ENCODE measurements at regions not wholly inside any gene's neighbourhood (a gene's known extent, or its start where the extent isn't known, plus 50 kb on each side); places are given as distances from the start of the nearest gene placed in this dataset.

GRCh38 chr1:72837781-72838180 lies 555.4 kb upstream of the NEGR1 start:
- no peak for DNase-seq (ENCODE audit: low spot score)

- peak; percentile 13 for DNase-seq (ENCODE audit: low spot score)
Measured at GRCh38 chr1:72830606-72831390, 548.5 kb upstream of the NEGR1 start.

DNA sequence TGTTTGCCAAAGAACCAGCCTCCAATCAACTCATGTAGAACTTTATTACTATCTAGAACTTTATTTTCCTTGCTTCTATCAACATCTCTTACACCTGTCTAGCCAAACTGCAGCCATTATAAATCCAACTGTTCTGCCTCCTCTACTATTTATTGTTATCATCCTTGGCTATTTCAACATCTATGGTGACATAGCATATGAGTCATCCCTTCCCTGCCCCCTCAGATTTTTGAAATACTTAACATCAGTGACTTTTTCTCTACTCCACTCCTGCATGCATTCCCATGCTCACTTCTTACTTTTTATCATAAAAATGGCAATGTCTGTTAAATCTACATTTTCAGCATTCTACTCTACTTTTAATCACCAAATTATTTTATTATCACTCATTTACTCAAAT lies 544.9 kb upstream of the NEGR1 start:
- no peak for DNase-seq (ENCODE audit: low spot score)

- DNase-seq (ENCODE audit: low spot score), result no peak
Measured at GRCh38 chr1:72804541-72804940, 522.2 kb upstream of the NEGR1 start.

- peak; percentile 7 for DNase-seq (ENCODE audit: low spot score)
Measured at GRCh38 chr1:72781038-72781437, 498.7 kb upstream of the NEGR1 start.

DNA sequence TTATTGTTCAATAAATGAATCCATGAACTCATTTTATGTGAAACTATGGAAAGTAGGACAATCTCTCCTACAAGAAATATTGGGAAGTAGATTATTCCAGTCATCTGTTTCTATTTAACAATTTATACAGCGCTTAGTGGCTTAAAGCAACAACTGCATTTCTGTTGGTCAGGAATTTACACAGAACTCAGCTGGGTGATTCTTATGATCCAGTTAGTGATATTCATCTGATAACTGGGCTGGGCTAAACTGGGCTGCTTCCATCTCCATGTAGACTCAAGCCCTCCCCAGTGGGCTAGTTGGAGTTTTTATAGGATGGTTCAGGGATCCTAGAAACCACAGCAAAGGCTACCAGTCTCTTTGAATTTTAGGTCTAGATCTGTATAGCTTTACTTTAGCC lies 497.9 kb upstream of the NEGR1 start:
- no peak for DNase-seq (ENCODE audit: low spot score)

GRCh38 chr1:72777918-72778317 lies 495.6 kb upstream of the NEGR1 start:
- no peak for DNase-seq (ENCODE audit: low spot score)

DNA sequence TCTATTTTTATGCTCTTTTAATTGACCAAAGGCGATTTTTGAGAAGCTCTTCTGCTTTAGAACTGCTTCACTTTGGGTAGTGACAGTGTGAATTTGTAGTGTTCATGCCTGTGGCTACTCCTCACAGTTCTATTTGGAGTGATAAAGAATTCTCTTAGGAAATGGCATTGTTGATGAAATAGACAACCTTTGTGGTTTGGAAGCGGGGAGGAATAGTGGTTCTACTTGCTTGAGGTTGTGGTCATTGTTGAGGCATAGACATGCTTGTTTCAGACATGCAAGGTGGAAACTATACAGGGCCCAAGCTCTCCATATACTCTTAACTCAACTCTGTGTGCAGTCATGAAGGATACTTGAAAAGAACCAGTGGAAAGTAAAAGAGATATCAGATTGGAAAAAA lies 481.1 kb upstream of the NEGR1 start:
- DNase-seq (ENCODE audit: low spot score), result no peak

DNA sequence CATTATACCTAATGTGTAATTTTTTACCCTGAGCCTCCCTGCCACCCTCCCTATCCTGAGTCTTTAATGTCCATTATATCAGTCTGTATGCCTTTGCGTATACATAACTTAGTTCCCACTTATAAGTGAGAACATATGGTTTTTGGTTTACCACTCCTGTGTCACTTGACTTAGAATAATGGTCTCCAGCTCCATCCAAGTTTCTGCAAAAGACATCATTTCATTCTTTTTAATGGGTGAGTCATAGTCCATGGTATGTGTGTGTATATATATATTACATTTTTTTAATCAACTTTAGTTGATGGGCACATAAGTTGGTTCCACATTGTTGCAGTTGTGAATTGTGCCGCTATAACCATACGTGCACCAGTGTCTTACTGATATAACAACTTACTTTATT lies 477.1 kb upstream of the NEGR1 start:
- DNase-seq (ENCODE audit: low spot score), result no peak

DNA sequence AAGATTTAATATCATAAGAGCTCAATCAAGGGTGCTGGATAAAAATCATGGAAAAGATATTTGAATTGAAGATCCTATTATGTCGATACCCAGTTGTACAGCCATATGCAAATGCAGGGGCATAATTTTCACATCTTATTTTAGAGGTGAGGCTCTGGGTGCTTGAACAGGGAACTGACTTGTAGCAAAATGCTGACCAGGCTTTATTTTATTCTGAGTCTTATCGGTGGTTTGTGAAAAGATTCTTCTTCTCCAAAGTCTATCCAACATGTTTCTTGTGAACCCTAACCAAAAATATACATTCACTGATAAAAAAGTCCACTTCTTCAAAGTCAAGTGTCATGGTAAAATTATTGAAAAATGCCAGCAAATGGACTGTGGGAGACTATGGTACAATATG lies 475.5 kb upstream of the NEGR1 start:
- no peak for DNase-seq (ENCODE audit: low spot score)

GRCh38 chr1:72745413-72745812 lies 463.1 kb upstream of the NEGR1 start:
- no peak for DNase-seq (ENCODE audit: low spot score)

DNA sequence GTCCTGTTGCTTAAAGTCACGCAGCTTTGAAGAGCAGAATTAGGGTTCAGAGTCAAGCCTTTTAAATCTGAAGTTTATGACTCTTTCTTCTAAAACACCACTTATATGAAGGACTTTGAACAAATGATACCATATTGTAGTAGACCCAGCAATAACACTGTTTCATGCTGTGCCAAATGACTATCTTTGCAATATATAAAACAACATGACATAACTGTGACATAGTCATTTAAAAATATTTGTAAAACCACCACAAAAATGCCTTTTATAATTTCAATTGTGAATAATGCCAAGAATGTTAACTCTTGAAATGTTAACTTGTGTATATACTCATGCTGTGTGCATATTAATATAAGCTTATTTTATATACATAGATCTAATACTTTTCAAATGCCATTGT lies 452.1 kb upstream of the NEGR1 start:
- DNase-seq (ENCODE audit: low spot score), result no peak

GRCh38 chr1:72724951-72725861 lies 442.9 kb upstream of the NEGR1 start:
- DNase-seq (ENCODE audit: low spot score), result peak; percentile 3

DNA sequence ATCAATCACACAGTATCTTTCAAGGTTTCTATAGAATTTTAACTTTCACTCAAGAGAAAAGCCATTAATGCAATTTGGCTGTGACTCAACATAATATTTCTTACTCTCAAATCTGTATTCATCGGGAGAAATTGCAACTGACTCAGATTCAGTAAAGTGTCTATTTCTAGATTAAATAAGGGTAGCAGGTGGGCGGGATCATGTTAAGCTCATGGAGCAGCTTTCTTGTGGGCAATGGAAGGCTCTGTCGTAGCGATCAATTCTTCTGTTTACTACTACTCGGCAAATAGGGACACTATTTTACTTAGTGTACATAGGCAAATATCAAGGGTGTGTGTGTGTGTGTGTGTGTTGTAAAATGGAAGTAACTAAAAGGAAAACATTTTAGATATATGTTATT lies 423.6 kb upstream of the NEGR1 start:
- no peak for DNase-seq (ENCODE audit: low spot score)

- no peak for DNase-seq (ENCODE audit: low spot score)
Measured at GRCh38 chr1:72704841-72705477, 422.6 kb upstream of the NEGR1 start.

DNA sequence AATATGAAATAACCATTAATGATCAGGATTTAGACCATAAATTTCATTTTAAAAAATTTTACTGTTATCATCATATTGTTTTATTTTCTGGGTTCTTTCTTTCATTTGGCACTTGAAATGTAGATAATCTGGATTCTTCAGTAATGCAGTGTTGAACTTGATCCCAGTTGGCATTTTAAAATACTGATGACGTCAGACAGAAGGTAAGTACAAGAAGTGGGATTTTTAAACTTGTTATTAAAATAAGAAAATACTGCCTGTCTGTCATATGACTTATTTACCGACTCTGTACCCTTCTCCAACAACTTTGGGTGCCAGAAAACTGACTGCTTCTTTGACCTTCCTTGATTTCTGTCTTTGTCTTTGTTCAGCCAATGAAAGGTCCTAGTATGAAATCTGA lies 415.1 kb upstream of the NEGR1 start:
- DNase-seq (ENCODE audit: low spot score), result no peak

- no peak for DNase-seq (ENCODE audit: low spot score)
Measured at GRCh38 chr1:72693899-72694298, 411.6 kb upstream of the NEGR1 start.

- no peak for DNase-seq (ENCODE audit: low spot score)
Measured at GRCh38 chr1:72693376-72693775, 411.0 kb upstream of the NEGR1 start.

GRCh38 chr1:72690871-72691270 lies 408.5 kb upstream of the NEGR1 start:
- no peak for DNase-seq (ENCODE audit: low spot score)

DNA sequence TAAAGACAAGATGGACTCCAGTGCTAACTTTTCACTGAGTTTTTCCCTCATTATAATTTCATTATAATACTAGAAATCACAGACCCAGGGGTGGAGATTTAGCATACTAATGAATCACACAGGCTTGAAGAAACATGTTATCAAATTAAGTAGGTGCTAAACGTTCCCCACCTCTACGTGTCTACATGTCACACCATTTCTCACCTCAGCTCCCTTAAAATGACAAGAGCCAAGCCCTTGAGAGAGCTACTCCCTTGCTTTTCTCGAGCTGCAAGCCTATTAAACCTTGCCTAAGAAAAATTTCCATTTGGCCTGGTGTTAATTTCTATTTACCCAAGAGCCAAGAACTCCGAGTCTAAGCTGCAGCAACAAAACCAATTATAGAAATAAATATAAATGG lies 396.3 kb upstream of the NEGR1 start:
- no peak for DNase-seq (ENCODE audit: low spot score)

DNA sequence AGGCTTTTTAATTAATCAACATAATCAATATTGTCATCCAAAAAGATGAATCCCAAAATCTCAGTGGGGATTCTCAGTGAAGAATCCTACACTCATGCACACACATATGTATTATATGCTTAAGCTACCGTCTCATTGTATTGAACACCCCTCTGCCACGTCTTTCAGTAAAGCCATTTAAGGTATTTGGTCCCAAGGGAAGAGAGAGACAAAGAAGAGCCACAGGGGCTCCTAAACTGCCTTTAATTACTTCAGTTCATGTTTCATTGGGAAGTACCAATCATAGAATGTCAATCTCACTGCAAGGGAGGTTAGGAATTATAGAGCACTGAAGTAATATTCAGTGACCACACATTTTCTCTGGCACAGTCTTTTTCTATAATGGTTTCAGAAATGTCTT lies 388.6 kb upstream of the NEGR1 start:
- DNase-seq (ENCODE audit: low spot score), result no peak

DNA sequence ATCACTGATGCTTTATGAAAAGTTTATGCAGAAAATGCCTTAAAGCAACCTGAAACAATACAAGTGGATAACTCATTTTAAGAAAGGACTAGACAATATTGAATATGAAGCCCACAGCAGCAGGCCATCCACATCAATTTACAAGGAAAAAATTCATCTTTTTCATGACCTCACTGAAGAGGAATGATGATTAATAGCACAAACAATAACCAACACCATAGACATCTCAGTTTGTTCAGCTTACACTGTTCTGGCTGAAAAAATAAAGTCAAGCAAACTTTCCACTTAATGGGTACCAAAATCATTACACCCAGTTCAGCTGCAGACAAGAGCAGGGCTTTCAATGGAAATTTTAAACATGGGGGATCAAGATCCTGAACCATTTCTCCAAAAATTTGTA lies 380.6 kb upstream of the NEGR1 start:
- no peak for DNase-seq (ENCODE audit: low spot score)

Measured in SK-N-DZ (cell line).